Fibroblast of skin of right quadriceps (primary cell): ENCODE measurements at regions not wholly inside any gene's neighbourhood (a gene's known extent, or its start where the extent isn't known, plus 50 kb on each side); places are given as distances from the start of the nearest gene placed in this dataset.
A peak's percentile ranks its signal among the peaks of the same experiment; 100 is the strongest.

Experiments used
- DNase-seq: peaks from one replicate; pipeline ENCODE4 v3.0.0-alpha.2; 2013

DNA sequence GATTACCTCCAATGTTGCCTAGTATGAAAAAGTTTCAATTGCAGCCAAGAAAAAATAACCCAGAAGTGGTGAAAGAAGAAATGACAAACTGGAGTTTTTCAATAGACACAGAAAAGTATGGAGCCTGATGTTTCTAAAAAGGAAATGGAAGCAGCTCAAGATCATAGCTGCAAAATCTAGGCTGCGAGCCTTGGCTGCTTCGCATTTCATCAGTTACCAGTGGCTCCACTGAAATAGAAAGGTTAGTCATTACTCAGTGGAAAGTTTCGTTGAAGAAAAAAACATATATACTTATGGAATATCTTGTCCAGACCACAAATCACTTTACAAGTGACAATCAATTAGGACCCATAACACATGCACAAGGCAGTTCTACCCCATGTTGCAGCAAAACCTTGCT lies 206.8 kb upstream of the SOX9 start:
- no peak for DNase-seq

DNA sequence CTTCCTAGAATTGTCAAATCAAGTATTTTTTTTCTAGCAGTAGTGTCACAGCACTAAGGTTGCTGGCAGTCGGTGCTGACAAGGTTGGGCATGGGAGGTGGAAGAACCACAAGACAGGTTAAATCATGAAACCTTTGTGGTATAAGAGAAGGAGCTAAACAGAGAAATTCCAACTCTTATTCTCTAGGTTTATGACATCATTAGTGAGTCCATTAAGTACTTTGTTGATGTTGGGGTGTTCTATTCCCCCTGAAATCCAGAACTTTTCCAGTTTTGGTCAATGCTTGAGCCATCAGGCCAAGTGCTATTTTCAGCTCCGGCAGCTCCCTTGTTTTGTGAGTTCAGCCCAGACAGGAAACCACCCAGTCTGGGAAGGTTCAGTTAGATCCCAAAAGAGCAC lies 206.0 kb upstream of the SOX9 start:
- DNase-seq: no peak

DNA sequence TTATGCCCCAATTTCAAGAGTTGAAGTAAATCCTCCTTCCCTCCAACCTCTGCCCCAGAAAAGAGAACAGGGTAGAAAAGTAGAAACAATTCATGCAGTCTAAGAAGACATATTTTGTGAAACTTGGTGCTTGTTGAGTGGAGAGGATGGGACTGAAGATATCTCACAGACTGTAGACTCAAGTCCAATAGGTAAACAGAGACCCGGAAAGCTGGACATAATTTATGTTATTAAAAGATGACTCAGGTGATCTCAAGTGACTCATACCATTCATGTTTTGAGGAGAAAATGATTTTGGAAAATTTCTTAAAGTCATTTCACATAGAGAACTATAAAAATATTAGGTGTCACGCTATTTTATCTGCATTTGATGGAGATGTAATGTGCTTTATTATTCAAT lies 203.1 kb upstream of the SOX9 start:
- DNase-seq: no peak

DNA sequence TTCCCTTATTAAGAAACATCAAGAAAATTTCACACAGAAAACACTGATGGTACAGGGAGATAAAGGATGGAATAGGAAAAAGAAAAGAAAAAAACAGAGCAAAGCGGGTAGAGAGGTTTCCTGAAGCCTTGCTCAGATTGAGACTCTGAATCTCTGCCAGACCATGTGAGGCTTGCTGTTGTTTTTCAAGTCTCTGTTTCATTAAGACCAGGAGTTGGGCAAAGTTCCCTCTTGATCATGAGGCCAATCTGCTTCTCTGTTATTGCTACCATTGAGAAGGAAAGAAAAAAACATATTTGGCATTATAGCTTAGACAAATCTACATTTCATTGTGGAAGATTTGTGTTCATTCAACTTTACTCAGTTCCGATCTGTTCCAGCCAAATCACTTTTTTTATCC lies 201.6 kb upstream of the SOX9 start:
- no peak for DNase-seq

DNA sequence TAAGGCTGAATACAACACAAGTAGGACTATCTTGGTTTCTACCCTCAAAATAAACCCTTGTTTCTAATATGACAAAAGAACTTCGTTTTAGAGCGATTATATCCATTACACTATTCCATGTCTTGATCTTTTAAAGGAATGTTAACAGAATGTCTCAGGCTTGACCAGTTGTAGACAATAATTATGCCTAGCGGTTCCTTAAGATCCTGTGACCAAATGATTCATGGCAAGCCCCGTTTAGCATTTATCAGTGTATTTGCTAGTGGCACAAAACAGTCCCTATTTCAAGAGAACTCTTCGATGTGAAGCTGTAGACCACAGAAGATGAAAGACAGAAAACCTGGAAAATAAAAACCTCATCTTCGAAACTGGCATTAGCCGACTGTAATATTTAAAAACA lies 200.9 kb upstream of the SOX9 start:
- DNase-seq: no peak

DNA sequence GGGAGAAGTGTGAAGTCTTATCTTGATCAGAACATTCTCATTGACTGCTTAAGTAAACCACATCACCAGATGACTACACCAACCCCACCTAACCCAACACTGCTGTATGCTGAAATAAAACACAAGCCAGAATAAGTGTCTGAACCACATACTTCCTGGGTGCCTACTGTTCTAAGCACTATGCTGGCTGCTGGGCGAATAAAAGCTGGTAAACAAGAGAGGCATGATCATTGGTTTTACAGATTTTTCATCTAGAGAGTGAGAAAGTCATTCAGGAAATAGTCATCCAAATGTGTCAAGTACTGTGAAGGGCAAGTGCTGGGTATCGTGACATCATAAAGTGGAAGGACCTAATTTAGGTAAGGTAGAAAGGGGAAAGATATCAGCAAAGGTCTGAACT lies 199.0 kb upstream of the SOX9 start:
- no peak for DNase-seq

DNA sequence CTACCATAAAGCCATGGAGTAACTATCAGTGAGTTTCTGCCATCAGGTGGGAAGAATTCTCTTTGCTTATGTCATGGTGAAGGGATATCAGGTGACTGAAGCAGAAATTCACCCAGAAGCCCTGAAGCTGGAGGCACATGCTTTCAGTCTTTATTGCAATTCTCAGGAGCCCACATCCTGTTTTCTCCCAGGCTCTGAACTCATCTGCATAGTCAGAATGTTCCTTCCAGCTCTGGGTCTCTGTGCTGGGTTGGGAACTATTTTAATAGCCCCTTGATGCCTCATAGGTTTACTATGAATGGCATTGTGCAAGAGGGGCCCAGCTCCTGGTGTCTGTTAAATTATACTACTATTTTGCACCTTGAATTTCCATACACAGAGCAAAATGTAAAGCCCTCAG lies 198.4 kb upstream of the SOX9 start:
- DNase-seq: peak; percentile 90

DNA sequence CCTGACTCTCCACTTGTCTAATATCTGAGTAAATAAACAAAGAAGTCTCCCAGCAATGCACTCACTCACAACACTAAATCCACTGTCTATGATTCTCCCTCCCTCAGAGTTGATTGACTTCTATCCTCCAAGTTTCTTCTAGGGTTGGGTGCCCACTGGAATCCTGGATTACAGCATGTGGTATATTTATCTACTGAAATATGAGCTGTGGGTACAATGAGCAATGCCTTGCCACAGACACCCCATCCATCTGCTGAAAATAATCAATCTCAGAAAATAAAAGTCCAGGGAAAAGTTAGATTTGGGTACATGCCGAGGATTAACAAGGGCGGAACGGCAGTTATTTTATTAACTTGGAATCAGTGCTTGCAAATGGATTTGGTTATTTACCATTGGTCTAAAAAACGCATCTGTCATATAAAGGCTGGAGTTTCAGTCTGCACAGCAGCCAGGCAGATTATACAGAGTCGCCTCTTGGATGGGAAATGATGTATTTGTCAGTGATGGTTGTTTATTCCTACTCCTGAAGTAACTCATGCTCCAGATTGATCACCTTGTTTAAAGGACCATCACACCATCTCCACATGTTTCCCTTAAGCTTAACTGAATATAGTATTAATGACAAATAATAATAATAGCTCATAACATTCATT lies 193.9 kb upstream of the SOX9 start:
- DNase-seq: no peak

DNA sequence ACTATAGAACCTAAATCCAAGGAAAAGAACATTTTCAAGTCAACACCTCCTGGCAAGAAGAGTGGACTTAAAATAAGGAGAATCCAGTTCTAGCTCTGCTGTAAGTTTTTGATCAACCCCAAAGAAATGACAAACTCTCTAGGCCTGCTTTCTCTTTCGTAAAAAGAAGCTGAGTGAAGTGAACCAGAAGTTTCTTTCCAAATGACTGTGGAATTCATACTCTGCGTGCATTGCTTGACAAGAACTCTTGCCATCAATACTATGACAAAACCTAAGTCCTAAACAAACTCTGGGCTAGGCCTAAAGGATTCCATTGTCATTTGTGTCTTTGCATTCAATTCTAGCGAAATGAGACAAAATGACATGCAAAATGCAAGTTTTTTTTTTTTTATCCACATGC lies 187.5 kb upstream of the SOX9 start:
- DNase-seq: no peak

DNA sequence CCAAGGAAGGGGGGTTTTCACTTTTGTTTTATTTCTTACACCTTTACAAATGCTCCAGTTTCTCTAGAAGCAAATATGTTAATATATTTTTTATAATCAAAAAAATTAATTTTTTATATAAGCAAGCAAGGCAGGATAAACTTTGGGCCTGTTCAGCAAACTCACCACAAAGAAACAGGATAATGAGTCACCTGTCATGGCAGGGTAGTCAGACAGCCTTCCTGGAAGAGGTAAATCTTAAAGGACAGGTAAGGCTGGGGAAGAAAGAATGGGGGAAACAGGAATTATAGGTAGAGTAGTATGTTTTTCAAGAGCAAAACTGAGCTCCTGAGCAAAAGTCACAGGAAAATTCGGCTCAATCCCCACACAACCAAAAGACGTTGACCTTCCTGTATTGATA lies 186.3 kb upstream of the SOX9 start:
- DNase-seq: no peak

DNA sequence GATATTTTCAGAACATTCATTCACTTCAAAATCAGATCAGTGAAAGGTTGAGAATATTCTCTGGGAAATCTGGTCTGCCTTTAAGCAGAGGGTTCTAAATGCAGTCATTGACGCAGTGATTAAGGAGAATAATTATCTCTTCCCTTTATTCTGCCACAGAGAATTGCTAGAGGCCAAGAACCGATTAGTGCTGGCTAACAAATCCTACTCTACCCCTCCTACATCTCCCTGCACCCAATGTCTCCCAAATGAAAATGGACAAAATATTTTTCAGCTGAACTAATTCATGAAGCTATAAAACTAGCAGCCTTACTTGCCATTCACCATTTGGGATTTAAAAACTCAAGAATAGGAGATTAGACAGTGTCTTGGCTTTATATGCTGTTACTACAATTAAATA lies 185.5 kb upstream of the SOX9 start:
- DNase-seq: no peak

DNA sequence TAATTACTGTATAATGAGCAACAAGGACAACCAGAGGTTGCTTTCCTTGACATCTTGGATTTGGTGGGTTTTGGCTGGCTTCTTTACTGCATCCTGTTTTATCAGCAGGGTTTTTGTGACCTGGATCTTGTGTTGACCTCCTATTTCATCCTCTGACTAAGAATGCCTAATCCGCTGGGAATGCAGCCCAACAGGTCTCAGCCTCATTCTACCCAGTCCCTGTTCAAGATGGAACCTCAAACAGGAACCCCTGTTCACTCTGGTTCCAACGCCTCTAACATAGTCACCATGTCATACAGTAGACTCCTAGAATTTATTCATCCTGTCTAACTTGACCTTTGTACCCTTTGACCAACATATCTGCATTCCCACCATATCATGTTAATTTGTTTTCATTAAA lies 183.8 kb upstream of the SOX9 start:
- DNase-seq: no peak

DNA sequence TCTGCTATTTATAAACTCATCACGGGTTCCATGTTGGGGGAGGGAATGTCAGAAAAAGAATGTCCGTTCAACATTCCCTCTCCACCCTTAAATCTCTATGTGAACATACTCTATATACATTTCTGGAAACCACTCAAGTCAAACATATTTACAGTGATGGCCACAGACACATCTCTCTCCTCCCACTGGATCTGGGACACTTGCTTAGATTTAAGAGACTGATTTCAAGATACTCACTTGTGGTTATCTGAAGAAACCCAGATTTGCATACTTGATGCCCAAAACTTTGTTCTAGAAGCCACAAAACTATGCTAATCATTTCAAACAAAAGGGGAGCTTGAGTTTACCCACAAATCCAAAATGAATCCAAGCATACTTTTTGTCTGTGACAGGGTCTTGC lies 182.9 kb upstream of the SOX9 start:
- peak; percentile 72 for DNase-seq

DNA sequence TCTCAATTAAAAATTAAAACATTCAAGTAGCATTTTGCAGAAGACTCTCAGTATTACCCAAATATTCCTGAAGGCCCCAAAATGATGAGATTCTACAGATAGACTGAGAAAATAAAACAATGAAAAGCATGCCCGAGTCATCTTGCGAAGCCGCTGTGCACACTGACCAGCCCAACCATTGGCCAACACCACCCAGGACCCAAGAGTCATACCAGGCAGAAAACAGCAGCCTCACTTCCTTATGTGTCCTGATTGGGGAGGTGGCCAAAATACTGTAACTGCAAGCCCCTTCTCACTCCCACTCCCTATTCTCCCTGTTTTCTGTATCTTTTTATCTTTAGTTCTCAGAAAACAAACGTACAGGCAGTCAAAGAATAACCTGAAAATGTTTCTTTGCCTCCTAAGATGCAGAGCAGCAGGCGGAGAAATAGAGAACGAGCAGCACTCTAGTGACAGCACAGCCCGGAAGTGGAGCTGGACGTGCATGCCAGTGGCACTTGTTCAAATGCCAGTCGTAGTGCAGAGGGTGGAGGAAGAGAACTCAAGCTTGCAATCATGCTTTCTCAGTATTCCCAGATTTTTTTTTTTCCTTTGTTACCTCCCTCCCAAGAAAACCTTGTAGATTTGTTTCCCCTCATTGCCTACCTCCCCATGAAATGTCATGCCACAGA lies 182.3 kb upstream of the SOX9 start:
- DNase-seq: no peak

DNA sequence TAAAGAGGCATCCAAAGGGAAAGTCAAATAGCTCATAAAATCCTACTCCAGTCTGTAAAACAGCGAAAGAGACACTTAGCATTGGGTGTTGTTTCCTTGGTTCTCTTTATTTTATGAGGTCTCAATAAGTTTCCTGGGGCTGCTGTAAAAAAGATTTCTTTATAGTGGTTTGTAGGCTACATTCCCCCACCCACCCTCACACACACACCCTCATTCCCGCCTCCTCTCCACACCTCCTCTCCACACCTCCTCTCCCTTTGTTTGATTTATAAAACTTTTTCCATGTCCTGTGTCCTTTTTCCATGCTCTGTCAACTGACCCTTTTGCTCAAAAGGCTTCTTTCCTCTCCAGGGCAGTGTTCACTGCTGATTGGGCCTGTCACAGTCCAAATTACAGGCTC lies 178.9 kb upstream of the SOX9 start:
- no peak for DNase-seq

DNA sequence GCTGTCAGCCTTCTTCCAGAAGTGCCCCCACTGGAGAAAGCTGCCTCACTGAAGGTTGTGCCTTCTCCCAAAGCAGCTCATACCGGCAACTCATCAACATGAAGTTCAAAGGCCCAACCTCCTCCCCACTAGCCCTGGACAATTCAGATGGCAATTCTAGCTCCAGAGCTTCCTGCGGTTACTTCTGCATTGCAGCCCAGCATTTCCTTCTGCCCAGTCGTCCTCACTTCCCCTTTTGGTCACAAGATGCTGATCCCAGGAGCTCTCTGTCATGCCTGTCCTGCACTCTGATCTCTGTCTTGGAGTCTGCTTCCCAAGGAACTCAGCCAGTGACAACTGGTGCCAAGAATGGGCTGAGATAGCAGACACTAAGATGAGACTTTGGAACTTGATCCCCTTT lies 178.2 kb upstream of the SOX9 start:
- no peak for DNase-seq

DNA sequence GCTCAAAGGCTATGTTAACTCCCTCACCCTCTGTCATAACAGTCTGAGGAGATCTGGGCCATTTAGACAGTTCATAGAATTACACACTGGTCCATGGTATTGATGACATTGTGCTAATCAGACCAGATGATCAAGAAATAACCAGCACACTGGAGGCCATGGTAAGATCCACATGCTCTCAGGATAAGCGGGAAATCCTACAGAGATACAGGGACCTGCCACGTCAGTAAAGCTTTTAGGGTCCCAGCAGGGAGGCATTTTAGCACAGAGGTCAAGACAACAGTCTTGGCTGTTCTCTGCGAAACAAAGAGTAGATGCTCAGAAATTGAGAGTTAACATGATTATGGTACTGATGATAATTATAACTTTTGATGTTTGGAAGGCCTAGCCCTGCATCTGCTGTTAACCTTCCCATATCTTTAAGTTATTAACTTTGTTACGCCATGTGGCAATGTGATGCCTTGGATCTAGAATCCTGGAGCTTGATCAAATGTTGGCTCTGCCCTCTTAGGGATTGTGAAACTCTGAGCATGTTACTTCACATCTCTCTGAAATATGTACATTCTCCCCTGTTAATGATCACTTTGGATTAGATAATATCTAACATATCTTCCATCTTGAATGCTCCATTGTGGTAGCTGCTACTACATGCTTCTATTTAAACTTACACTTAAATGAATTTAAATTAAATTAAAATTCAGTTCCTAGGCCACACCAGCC lies 172.0 kb upstream of the SOX9 start:
- no peak for DNase-seq

DNA sequence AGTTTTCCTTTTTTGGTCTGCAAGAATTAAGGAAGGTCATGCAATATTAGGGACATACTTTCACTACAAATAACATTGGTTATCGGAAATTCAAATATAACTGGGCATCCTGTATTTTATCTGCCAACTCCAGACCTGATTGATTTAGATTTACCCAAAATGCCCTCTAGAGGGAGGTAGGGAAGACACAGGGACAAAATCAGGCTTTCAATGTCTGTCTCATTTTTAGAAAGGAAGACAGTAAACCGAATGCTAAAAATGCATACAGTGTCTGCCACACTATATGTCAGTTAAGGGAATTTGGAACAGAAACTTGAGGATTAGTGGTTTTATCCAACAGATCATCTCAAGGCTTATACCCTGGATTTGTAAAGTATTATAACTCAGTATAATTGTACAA lies 161.7 kb upstream of the SOX9 start:
- no peak for DNase-seq

DNA sequence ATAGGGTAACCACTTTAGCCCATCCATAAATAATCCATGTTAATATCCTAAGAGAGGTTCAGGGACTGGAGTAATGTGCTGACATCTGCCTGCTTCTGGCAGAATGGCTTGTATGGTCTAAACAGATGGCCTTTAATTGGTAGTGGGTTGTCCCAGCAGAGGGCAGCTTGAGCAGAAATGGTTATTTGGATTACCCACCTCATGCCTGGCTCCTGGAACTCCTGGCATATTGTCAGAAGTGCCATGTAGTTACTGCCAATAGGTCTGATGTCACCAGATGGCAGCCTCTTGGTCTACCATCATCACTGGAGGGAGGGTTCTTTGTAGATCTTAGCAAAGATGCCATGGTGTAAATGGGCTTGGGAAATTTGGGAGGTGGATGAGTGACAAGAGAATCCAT lies 157.5 kb upstream of the SOX9 start:
- DNase-seq: no peak

DNA sequence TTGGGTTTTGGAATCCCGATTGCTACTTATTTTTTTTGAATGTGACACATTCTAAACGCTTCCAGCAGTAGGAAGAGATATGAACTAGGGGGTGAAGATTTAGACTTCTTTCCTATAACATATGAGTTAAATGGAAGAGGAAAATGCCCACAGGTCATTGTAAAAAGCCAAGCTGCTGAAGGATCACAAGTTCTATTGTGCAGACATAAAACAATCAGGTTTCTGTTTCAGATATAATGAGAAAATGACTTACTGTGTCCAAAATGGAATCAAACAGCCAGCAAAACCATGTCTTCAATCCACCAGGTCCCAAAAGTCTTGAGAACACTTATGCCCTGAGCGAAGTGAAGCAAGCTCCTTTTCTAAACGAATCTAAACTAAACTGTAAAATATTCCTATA lies 157.0 kb upstream of the SOX9 start:
- no peak for DNase-seq

DNA sequence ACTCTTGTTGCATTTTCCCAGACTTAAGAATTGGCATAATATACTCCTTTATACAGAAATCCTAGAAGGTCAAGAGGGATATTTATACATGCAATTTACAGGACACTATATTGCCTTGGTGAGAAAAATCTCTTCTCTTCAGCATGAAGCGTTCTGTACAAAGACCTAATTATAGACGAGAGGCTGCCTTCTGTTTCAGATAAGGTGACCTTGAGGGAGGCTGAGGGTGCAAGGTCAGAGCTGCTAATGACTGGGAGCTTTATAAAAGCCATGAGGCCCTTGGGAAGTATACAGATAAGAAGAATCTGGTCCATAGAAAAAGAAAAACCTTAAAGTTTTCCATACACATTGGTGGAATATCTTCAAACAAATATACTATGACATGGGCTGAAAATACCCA lies 156.3 kb upstream of the SOX9 start:
- DNase-seq: no peak

DNA sequence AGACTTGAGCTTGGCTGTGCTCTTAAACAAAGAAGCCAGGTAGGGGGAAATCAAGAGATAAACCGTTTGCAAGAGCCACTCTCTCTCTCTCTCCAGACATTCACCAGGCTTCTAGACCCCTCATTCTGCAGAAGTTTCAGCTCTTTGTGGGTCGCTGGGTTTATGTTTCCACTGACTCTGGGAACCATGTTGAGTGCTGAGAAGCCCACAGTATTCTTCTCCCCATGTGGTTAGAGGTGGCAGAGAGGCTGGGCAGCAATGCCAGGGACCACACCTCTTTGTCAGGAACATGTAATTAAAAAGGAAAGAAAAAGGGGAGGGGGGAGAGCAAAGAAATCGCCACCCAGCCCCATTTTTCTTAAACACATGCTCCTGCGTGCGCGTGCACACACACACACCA lies 154.8 kb upstream of the SOX9 start:
- no peak for DNase-seq

DNA sequence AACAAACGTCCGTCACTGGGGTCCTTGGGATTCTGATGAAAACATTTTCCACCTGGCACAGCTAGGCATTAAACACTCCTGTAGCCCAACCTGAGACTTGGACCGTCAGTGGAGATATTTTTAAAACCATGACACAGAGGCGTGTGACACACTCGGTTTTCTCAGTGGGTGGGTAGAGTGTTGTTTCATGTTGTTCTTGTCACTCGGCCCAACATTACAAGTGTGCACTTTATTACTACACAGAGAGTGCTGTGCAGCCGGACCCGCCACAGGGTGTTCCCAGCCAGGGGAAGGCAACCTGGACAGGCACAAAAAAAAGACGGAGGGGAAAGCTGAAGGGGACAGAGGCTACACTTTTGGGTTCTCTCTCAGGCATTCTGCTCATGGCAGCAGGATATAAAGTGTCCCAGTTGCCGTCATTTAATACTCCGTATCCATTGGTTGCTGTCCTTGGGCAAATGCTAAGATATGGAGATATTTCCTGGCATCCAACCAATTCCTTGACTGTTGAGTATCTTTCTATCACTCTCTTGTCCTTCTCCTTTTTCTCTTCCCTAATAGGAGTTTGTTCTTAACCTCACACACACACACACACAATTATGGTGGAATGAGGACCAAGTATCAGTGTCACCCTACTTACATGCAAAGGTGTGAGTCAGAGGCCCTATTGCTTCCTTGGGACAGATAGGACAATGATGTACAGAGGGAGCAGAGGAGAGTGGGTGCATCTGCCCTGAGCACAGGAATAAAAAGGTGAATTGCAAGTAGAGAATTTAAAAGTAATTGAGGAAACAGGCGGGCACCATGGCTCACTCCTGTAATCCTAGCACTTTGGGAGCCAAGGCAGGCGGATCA lies 154.1 kb upstream of the SOX9 start:
- no peak for DNase-seq

DNA sequence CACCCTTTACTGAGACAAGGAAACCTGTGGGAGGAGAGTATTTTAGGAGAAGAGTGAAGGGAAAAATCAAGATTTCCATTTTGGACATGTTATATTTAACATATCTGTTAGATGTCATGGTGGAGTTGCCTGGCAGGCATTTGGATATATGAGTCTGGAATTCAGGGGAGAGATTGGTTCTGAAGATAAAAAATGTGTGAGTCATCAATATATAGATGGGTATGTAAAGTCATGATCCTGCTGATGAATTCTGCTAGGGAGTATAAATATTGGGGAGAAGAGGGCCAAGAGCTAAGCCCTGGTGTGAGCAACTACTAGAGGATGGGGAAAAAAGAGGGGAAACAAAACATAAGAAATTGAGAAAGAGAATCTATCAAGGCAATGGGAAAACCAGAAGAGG lies 151.3 kb upstream of the SOX9 start:
- no peak for DNase-seq
